CD4-positive, alpha-beta T cell (primary cell): ENCODE measurements at regions not wholly inside any gene's neighbourhood (a gene's known extent, or its start where the extent isn't known, plus 50 kb on each side); places are given as distances from the start of the nearest gene placed in this dataset.

Experiments used
- ATAC-seq: fragments of 200-7000 bp; cut with Tn5 transposase; one replicate; pipeline ENCODE4 v1.10.0; 2022; ENCODE audit warnings: mild to moderate bottlenecking; ENCODE audit not compliant: poor library complexity
- CTCF ChIA-PET: fragments of 350-600 bp; sonication (Branson Sonifier 250); formaldehyde crosslinking; loops from one replicate; lab custom pipeline; 2021; ENCODE audit warnings: antibody characterized with exemption, inconsistent platforms; lab: Charles Lee
- POLR2A ChIA-PET: fragments of 350-600 bp; sonication (Branson Sonifier 250); formaldehyde crosslinking; loops from one replicate; lab custom pipeline; 2021; ENCODE audit warnings: antibody characterized with exemption, inconsistent platforms; lab: Charles Lee
- DNase-seq, 14 experiments: peaks; one replicate each; pipeline ENCODE4 v3.0.0-alpha.2; 2013 to 2020; ENCODE audit warnings: mixed read lengths in 2 of 14
- H3K27ac ChIP-seq, 2 donors: one replicate each; pipeline versions ENCODE4 v1.5.1 to v1.7.0; 2013; ENCODE audit warnings: low read length in 2 of 2, low read depth in 1 of 2, mild to moderate bottlenecking in 1 of 2
- H3K27me3 ChIP-seq, 2 experiments: 1 replicate in 1 of 2; 2 replicates in 1 of 2; pipeline versions ENCODE4 v1.6.1 to v1.7.0; 2013; ENCODE audit warnings: low read length in 2 of 2, control low read depth in 1 of 2, mild to moderate bottlenecking in 1 of 2, moderate library complexity in 1 of 2; ENCODE audit not compliant: insufficient read depth in 2 of 2, control insufficient read depth in 1 of 2
- H3K36me3 ChIP-seq: one replicate; pipeline ENCODE4 v1.6.1; 2013; ENCODE audit warnings: low read length, control low read depth; ENCODE audit not compliant: insufficient read depth
- H3K4me1 ChIP-seq: one replicate; pipeline ENCODE4 v1.6.1; 2013; ENCODE audit warnings: low read length, control low read depth; ENCODE audit not compliant: insufficient read depth
- H3K4me3 ChIP-seq: one replicate; pipeline ENCODE4 v1.5.1; 2013; ENCODE audit warnings: mild to moderate bottlenecking, low read length, moderate library complexity
- H3K9me3 ChIP-seq, 2 experiments: 1 replicate in 1 of 2; 2 replicates in 1 of 2; pipeline versions ENCODE4 v1.6.1 to v1.7.0; 2013; ENCODE audit warnings: low read length in 2 of 2, mild to moderate bottlenecking in 2 of 2, control low read depth in 1 of 2, moderate library complexity in 1 of 2; ENCODE audit not compliant: control insufficient read depth in 1 of 2, insufficient read depth in 1 of 2
- H3K27ac Mint-ChIP-seq: one replicate; pipeline ENCODE4 v1.8.0; 2020; ENCODE audit warnings: mixed read lengths
- H3K27me3 Mint-ChIP-seq: one replicate; pipeline ENCODE4 v1.8.0; 2021; ENCODE audit warnings: mixed read lengths
- H3K36me3 Mint-ChIP-seq: one replicate; pipeline ENCODE4 v1.8.0; 2021; ENCODE audit warnings: low read depth, mixed read lengths
- H3K4me1 Mint-ChIP-seq: one replicate; pipeline ENCODE4 v1.8.0; 2021; ENCODE audit warnings: low read depth, mixed read lengths
- H3K4me3 Mint-ChIP-seq: one replicate; pipeline ENCODE4 v1.8.0; 2020; ENCODE audit warnings: mild to moderate bottlenecking, mixed read lengths
- H3K9me3 Mint-ChIP-seq: one replicate; pipeline ENCODE4 v1.8.0; 2020; ENCODE audit warnings: mixed read lengths
- CTCF ChIP-seq: fragments of 200-600 bp; IDR thresholded peaks from one replicate; pipeline ENCODE4 v1.8.0; 2022; ENCODE audit warnings: antibody characterized with exemption, mild to moderate bottlenecking
- intact Hi-C, 2 experiments: fragments of 100-400 bp; cut with DNase I in 1 of 2; cut with micrococcal nuclease in 1 of 2; formaldehyde crosslinking; loops; one replicate each; pipeline versions ENCODE4 v1.15.1 to v1.9.0; 2023 to 2025; cut with DNase I, micrococcal nuclease

GRCh38 chr16:85195271-85195647, 83.0 kb upstream of the CIBAR2 start:
- Mint-ChIP-seq H3K27ac (no peak overlapping the region), H3K9me3 (no peaks in the 10 kb centered on the region), H3K36me3 (no peaks in the 10 kb centered on the region), H3K27me3 (peaks cover 5% of the 10 kb centered on the region), H3K4me3 (no peak overlapping the region), H3K4me1 (no peaks in the 10 kb centered on the region)
- Histone ChIP-seq H3K4me1 (no peaks in the 10 kb centered on the region), H3K27ac (no peak overlapping the region), H3K9me3 (peaks cover 0 to 15% of the 10 kb centered on the region in 2 experiments), H3K4me3 (no peak overlapping the region), H3K27me3 (no peaks in the 10 kb centered on the region), H3K36me3 (no peaks in the 10 kb centered on the region)
- POLR2A ChIA-PET, result no interaction called here
- intact Hi-C loops, result no loop called here
- CTCF ChIA-PET, result no interaction called here
- TF ChIP-seq CTCF, result no peak
- DNase-seq (no peak), ATAC-seq (no peak)

DNA sequence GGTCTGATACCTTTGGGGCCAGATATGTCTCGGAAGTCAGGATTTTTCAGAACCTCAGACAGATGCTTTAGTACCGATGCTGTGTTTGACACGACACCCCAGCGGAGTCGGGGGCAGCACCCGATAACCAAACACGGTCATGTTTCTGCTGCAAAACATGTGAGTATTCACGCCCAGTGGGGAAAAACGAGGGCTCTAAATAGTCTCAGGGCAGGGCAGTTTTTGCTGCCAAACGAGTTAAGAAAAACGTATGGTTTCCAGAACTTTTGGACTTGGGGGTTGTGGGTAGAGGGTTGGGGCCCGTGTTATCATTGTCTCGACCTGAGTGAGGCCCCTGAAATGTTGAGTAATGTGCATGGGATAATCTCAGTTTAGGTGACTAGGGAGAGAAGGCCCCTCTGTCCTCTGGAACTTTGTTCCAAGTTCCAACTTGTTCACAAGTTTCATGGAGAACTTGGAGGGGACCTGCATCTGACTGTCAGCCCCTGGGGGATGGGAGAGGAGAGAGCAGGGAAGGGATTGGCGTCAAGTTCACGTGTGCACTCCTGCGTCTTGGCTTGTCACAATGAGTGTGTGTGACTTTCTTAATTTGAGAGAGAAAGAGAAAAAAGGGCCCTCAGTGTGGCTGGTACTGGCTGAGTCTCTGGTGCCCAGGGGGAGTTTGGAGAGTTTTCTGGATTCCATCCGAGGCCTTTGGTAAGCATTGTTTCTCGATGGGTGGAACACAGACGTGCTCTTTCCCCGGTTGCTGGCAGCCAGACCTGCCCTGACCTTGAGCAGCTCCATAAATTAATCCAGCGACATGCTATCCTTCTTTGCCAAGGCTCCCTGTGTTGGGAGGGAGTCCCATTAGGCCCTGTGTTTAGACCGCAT, 83.9 kb upstream of the CIBAR2 start:
- ATAC-seq (no peak), DNase-seq (no peak)
- Mint-ChIP-seq H3K4me3 (no peak overlapping the region), H3K27ac (no peak overlapping the region), H3K4me1 (no peaks in the 10 kb centered on the region), H3K9me3 (no peaks in the 10 kb centered on the region), H3K36me3 (no peaks in the 10 kb centered on the region), H3K27me3 (peaks cover 5% of the 10 kb centered on the region)
- intact Hi-C loops, result no loop called here
- Histone ChIP-seq H3K4me3 (no peak overlapping the region), H3K27ac (no peak overlapping the region), H3K27me3 (no peaks in the 10 kb centered on the region), H3K4me1 (no peaks in the 10 kb centered on the region), H3K36me3 (no peaks in the 10 kb centered on the region), H3K9me3 (peaks cover 0 to 10% of the 10 kb centered on the region in 2 experiments)
- POLR2A ChIA-PET, result no interaction called here
- CTCF ChIA-PET, result no interaction called here
- no peak for TF ChIP-seq CTCF

GRCh38 chr16:85196976-85197375, 84.7 kb upstream of the CIBAR2 start:
- H3K27me3 Mint-ChIP-seq, result peaks cover 5% of the 10 kb centered on the region
- no peak overlapping the region for H3K27ac Mint-ChIP-seq
- DNase-seq, result no peak
- no peak for ATAC-seq
- H3K27ac ChIP-seq, result no peak overlapping the region
- H3K9me3 Mint-ChIP-seq, result no peaks in the 10 kb centered on the region
- intact Hi-C loops, result no loop called here
- H3K4me1 ChIP-seq, result no peaks in the 10 kb centered on the region
- CTCF ChIA-PET, result no interaction called here
- no peaks in the 10 kb centered on the region for H3K36me3 ChIP-seq
- H3K4me3 Mint-ChIP-seq, result no peak overlapping the region
- H3K4me3 ChIP-seq, result no peak overlapping the region
- POLR2A ChIA-PET, result no interaction called here
- no peaks in the 10 kb centered on the region for H3K36me3 Mint-ChIP-seq
- no peaks in the 10 kb centered on the region for H3K27me3 ChIP-seq
- TF ChIP-seq CTCF, result no peak
- H3K4me1 Mint-ChIP-seq, result no peaks in the 10 kb centered on the region
- peaks cover 0 to 10% of the 10 kb centered on the region in 2 experiments for H3K9me3 ChIP-seq
